Prostate gland (tissue), 2 donors: ENCODE measurements at regions not wholly inside any gene's neighbourhood (a gene's known extent, or its start where the extent isn't known, plus 50 kb on each side); places are given as distances from the start of the nearest gene placed in this dataset.

Experiments
- CTCF ChIP-seq, 4 experiments: fragments of 200-600 bp in 2 of 4; fragments of 450-650 bp in 2 of 4; sonication (generic) in 2 of 4; IDR thresholded peaks; 1 replicate in 3 of 4; 2 replicates in 1 of 4; pipeline ENCODE4 v1.5.1; 2016 to 2019; ENCODE audit warnings: antibody characterized with exemption in 4 of 4, mild to moderate bottlenecking in 2 of 4, moderate library complexity in 2 of 4
- POLR2A ChIP-seq: fragments of 450-650 bp; IDR thresholded peaks from one replicate; pipeline ENCODE4 v1.6.1; 2016; ENCODE audit warnings: antibody characterized with exemption, mild to moderate bottlenecking
- POLR2AphosphoS5 ChIP-seq: sonication (generic); formaldehyde crosslinking; IDR thresholded peaks from one replicate; pipeline ENCODE4 v1.6.1; 2017; ENCODE audit warnings: antibody characterized with exemption

DNA sequence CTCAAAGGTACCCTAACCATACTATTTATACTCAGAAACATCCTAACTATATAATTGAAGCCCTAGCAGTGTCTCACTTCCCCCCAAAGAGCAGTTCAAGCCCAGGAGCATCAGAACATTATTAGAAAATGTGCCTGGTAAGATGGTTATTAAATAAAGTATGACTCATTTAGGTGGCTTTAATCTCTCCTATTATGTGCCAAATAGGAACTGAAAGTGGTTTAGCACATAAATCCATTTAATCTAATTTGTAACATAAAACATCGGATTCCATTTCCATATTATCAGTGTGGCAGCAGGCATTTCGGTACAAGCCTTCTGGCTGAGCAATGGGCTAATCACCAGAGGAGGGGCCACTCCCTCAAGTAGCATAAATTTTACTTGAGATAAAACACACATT is 395.2 kb upstream of the TMTC1 start:
- TF ChIP-seq POLR2A = no peak
- TF ChIP-seq CTCF (IDR thresholded peaks at IDR 0.05) = no peak
- no peak for TF ChIP-seq POLR2AphosphoS5
